ENCODE measurements at regions not wholly inside any gene's neighbourhood (a gene's known extent, or its start where the extent isn't known, plus 50 kb on each side); places are given as distances from the start of the nearest gene placed in this dataset.
A peak's percentile ranks its signal among the peaks of the same experiment; 100 is the strongest.

GRCh38 chr16:5496013-5496412 lies 398.4 kb upstream of the EEF2KMT start:
- DNase-seq (ENCODE audit: low read depth in 4 of 6, low spot score in 6 of 6): no peak
- H3K27ac ChIP-seq (ENCODE audit: low read depth, low read length): no peak overlapping the region
- 97% methylated on average over 5 of the region's 6 CpGs for WGBS (ENCODE audit: insufficient coverage)
- no peak overlapping the region for H3K4me3 ChIP-seq (ENCODE audit: low read depth, low read length)
- H3K4me1 ChIP-seq (ENCODE audit: control insufficient read depth, insufficient read depth, low read length): no peaks in the 10 kb centered on the region
- no peaks in the 10 kb centered on the region for H3K9me3 ChIP-seq (ENCODE audit: control insufficient read depth, insufficient read depth, low read length)
- no peaks in the 10 kb centered on the region for H3K36me3 ChIP-seq (ENCODE audit: control insufficient read depth, insufficient read depth, low read length)
- H3K27me3 ChIP-seq (ENCODE audit: control insufficient read depth, insufficient read depth, low read length): no peaks in the 10 kb centered on the region

DNA sequence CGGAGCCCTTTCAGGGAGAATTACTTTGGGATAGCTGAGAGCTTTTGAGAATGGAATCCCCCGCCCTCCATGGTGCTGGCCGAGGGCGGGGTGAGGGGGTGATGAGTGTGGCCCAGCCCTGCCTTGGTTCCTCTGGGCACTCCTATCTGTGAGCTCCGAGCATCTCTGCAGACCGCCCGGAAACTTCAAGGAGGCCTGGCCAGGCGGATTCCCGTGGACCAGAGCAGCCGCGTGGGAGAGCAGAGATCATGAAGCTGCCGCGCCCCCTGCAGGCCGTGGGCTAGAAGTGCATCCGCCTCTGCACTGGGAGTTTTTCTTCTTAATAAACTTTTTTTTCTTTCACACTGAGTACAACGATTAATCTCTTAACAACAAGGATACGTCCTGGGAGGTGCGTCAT lies 392.9 kb upstream of the EEF2KMT start:
- Histone ChIP-seq H3K4me3 (ENCODE audit: low read depth, low read length) (no peak overlapping the region), H3K4me1 (ENCODE audit: control insufficient read depth, insufficient read depth, low read length) (peaks cover 4% of the 10 kb centered on the region), H3K27me3 (ENCODE audit: control insufficient read depth, insufficient read depth, low read length) (no peaks in the 10 kb centered on the region), H3K36me3 (ENCODE audit: control insufficient read depth, insufficient read depth, low read length) (no peaks in the 10 kb centered on the region), H3K9me3 (ENCODE audit: control insufficient read depth, insufficient read depth, low read length) (no peaks in the 10 kb centered on the region), H3K27ac (ENCODE audit: low read depth, low read length) (no peak overlapping the region)
- 16% methylated on average over 11 of the region's 18 CpGs for WGBS (ENCODE audit: insufficient coverage)
- peak in 5 of 6 donors; percentile 26 to 93 (median 62) for DNase-seq (ENCODE audit: low read depth in 4 of 6, low spot score in 6 of 6)

DNA sequence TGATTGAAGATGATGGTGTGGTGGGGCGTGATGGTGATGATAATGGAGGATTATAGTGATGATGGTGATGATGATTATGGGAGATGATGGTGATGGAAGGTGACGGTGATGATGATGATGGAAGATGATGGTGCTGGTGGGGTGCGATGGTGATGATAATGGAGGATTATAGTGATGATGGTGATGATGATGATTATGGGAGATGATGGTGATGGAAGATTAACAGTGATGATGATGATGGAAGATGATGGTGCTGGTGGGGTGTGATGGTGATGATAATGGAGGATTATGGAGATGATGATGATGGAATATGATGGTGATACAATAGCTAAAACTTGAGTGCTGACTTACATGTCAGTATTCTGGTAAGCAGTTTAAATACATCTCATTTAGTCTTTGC lies 391.0 kb upstream of the EEF2KMT start:
- no peak for DNase-seq (ENCODE audit: low read depth in 4 of 6, low spot score in 6 of 6)
- H3K36me3 ChIP-seq (ENCODE audit: control insufficient read depth, insufficient read depth, low read length): no peaks in the 10 kb centered on the region
- 47% methylated on average over 2 of the region's 3 CpGs for WGBS (ENCODE audit: insufficient coverage)
- no peak overlapping the region for H3K4me3 ChIP-seq (ENCODE audit: low read depth, low read length)
- no peaks in the 10 kb centered on the region for H3K27me3 ChIP-seq (ENCODE audit: control insufficient read depth, insufficient read depth, low read length)
- no peak overlapping the region for H3K27ac ChIP-seq (ENCODE audit: low read depth, low read length)
- H3K4me1 ChIP-seq (ENCODE audit: control insufficient read depth, insufficient read depth, low read length): peaks cover 4% of the 10 kb centered on the region
- H3K9me3 ChIP-seq (ENCODE audit: control insufficient read depth, insufficient read depth, low read length): no peaks in the 10 kb centered on the region

GRCh38 chr16:5487728-5488127 lies 390.1 kb upstream of the EEF2KMT start:
- Histone ChIP-seq H3K4me1 (ENCODE audit: control insufficient read depth, insufficient read depth, low read length) (peaks cover 4% of the 10 kb centered on the region), H3K27ac (ENCODE audit: low read depth, low read length) (no peak overlapping the region), H3K27me3 (ENCODE audit: control insufficient read depth, insufficient read depth, low read length) (no peaks in the 10 kb centered on the region), H3K36me3 (ENCODE audit: control insufficient read depth, insufficient read depth, low read length) (no peaks in the 10 kb centered on the region), H3K9me3 (ENCODE audit: control insufficient read depth, insufficient read depth, low read length) (no peaks in the 10 kb centered on the region), H3K4me3 (ENCODE audit: low read depth, low read length) (no peak overlapping the region)
- DNase-seq (ENCODE audit: low read depth in 4 of 6, low spot score in 6 of 6): no peak
- 94% methylated on average over 2 of the region's 2 CpGs for WGBS (ENCODE audit: insufficient coverage)

DNA sequence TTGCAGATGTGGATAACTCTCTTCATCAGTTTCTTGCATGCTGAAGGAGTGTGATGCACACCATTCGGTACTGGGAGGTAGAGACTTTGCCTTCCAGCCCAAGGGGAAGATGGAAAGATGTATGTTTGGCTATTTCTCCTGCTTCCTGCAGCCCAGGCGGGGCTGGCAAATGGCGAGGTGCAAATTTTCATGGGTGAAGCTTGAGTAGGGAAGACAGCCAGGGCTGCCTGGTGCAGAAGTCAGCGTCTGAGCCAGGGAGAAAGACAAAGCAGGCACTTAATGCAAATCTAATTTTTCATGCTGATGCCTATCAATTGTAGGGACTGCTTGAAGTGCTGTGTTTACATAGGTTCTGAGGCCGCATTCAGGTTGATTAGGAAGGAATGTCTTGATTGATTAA lies 384.7 kb upstream of the EEF2KMT start:
- no peaks in the 10 kb centered on the region for H3K27me3 ChIP-seq (ENCODE audit: control insufficient read depth, insufficient read depth, low read length)
- no peaks in the 10 kb centered on the region for H3K36me3 ChIP-seq (ENCODE audit: control insufficient read depth, insufficient read depth, low read length)
- no peaks in the 10 kb centered on the region for H3K4me1 ChIP-seq (ENCODE audit: control insufficient read depth, insufficient read depth, low read length)
- 55% methylated on average over 5 of the region's 5 CpGs for WGBS (ENCODE audit: insufficient coverage)
- peak in 1 of 6 donors; percentile 52 for DNase-seq (ENCODE audit: low read depth in 4 of 6, low spot score in 6 of 6)
- no peak overlapping the region for H3K27ac ChIP-seq (ENCODE audit: low read depth, low read length)
- no peaks in the 10 kb centered on the region for H3K9me3 ChIP-seq (ENCODE audit: control insufficient read depth, insufficient read depth, low read length)
- H3K4me3 ChIP-seq (ENCODE audit: low read depth, low read length): no peak overlapping the region

- H3K36me3 ChIP-seq (ENCODE audit: control insufficient read depth, insufficient read depth, low read length): no peaks in the 10 kb centered on the region
- DNase-seq (ENCODE audit: low read depth in 4 of 6, low spot score in 6 of 6): no peak
- no peaks in the 10 kb centered on the region for H3K4me1 ChIP-seq (ENCODE audit: control insufficient read depth, insufficient read depth, low read length)
- H3K9me3 ChIP-seq (ENCODE audit: control insufficient read depth, insufficient read depth, low read length): no peaks in the 10 kb centered on the region
- no peak overlapping the region for H3K4me3 ChIP-seq (ENCODE audit: low read depth, low read length)
- H3K27ac ChIP-seq (ENCODE audit: low read depth, low read length): no peak overlapping the region
- H3K27me3 ChIP-seq (ENCODE audit: control insufficient read depth, insufficient read depth, low read length): no peaks in the 10 kb centered on the region
- 60% methylated on average over 1 of the region's 7 CpGs for WGBS (ENCODE audit: insufficient coverage)
These were observed 383.0 kb upstream of the EEF2KMT start for GRCh38 chr16:5480431-5481195.

- no peak overlapping the region for H3K27ac ChIP-seq (ENCODE audit: low read depth, low read length)
- H3K4me1 ChIP-seq (ENCODE audit: control insufficient read depth, insufficient read depth, low read length): no peaks in the 10 kb centered on the region
- no peak for DNase-seq (ENCODE audit: low read depth in 4 of 6, low spot score in 6 of 6)
- 0% methylated on average over 1 of the region's 3 CpGs for WGBS (ENCODE audit: insufficient coverage)
- no peaks in the 10 kb centered on the region for H3K27me3 ChIP-seq (ENCODE audit: control insufficient read depth, insufficient read depth, low read length)
- no peaks in the 10 kb centered on the region for H3K9me3 ChIP-seq (ENCODE audit: control insufficient read depth, insufficient read depth, low read length)
- no peaks in the 10 kb centered on the region for H3K36me3 ChIP-seq (ENCODE audit: control insufficient read depth, insufficient read depth, low read length)
- no peak overlapping the region for H3K4me3 ChIP-seq (ENCODE audit: low read depth, low read length)
These were observed 382.3 kb upstream of the EEF2KMT start for GRCh38 chr16:5479926-5480325.

DNA sequence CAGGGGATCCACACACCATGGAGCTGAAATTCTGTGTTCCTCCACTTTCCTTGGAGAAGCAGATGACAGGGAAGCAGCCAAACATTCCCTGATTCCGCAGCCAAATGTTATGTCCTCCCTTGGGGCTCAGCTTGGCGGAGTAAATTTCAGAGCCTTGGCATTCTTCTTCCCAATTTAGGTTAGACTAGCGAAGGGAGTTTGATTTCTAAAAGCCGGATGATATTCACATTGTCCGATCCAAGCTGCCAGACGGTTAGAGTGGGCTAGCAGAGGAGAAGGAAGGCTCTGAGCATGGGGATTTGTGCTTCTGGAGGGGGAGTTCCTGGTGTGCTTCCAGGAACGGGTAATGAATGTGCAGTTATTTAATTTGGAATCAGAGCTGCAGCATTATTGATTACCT lies 380.4 kb upstream of the EEF2KMT start:
- no peaks in the 10 kb centered on the region for H3K9me3 ChIP-seq (ENCODE audit: control insufficient read depth, insufficient read depth, low read length)
- H3K4me3 ChIP-seq (ENCODE audit: low read depth, low read length): no peak overlapping the region
- 40% methylated on average over 6 of the region's 7 CpGs for WGBS (ENCODE audit: insufficient coverage)
- no peaks in the 10 kb centered on the region for H3K4me1 ChIP-seq (ENCODE audit: control insufficient read depth, insufficient read depth, low read length)
- H3K27ac ChIP-seq (ENCODE audit: low read depth, low read length): no peak overlapping the region
- DNase-seq (ENCODE audit: low read depth in 4 of 6, low spot score in 6 of 6): peak in 2 of 6 donors; percentile 74 to 76
- H3K27me3 ChIP-seq (ENCODE audit: control insufficient read depth, insufficient read depth, low read length): no peaks in the 10 kb centered on the region
- no peaks in the 10 kb centered on the region for H3K36me3 ChIP-seq (ENCODE audit: control insufficient read depth, insufficient read depth, low read length)

GRCh38 chr16:5477251-5477650 lies 379.7 kb upstream of the EEF2KMT start:
- no peak overlapping the region for H3K27ac ChIP-seq (ENCODE audit: low read depth, low read length)
- no peaks in the 10 kb centered on the region for H3K9me3 ChIP-seq (ENCODE audit: control insufficient read depth, insufficient read depth, low read length)
- peak in 1 of 6 donors; percentile 46 for DNase-seq (ENCODE audit: low read depth in 4 of 6, low spot score in 6 of 6)
- H3K27me3 ChIP-seq (ENCODE audit: control insufficient read depth, insufficient read depth, low read length): no peaks in the 10 kb centered on the region
- no CpG with 5 or more reads among the region's 6 CpGs for WGBS (ENCODE audit: insufficient coverage)
- no peak overlapping the region for H3K4me3 ChIP-seq (ENCODE audit: low read depth, low read length)
- no peaks in the 10 kb centered on the region for H3K36me3 ChIP-seq (ENCODE audit: control insufficient read depth, insufficient read depth, low read length)
- no peaks in the 10 kb centered on the region for H3K4me1 ChIP-seq (ENCODE audit: control insufficient read depth, insufficient read depth, low read length)

- H3K4me1 ChIP-seq (ENCODE audit: control insufficient read depth, insufficient read depth, low read length): no peaks in the 10 kb centered on the region
- no peak overlapping the region for H3K4me3 ChIP-seq (ENCODE audit: low read depth, low read length)
- H3K9me3 ChIP-seq (ENCODE audit: control insufficient read depth, insufficient read depth, low read length): no peaks in the 10 kb centered on the region
- H3K27ac ChIP-seq (ENCODE audit: low read depth, low read length): no peak overlapping the region
- no peaks in the 10 kb centered on the region for H3K27me3 ChIP-seq (ENCODE audit: control insufficient read depth, insufficient read depth, low read length)
- 68% methylated on average over 6 of the region's 7 CpGs for WGBS (ENCODE audit: insufficient coverage)
- peak in 1 of 6 donors; percentile 52 for DNase-seq (ENCODE audit: low read depth in 4 of 6, low spot score in 6 of 6)
- no peaks in the 10 kb centered on the region for H3K36me3 ChIP-seq (ENCODE audit: control insufficient read depth, insufficient read depth, low read length)
These were observed 375.0 kb upstream of the EEF2KMT start for GRCh38 chr16:5472552-5472951.
